ENCODE measurements at regions not wholly inside any gene's neighbourhood (a gene's known extent, or its start where the extent isn't known, plus 50 kb on each side); places are given as distances from the start of the nearest gene placed in this dataset.

GRCh38 chr21:28380241-28380640, 612.4 kb downstream of the LTN1 start:
- TF ChIP-seq ZNF274 (IDR thresholded peaks at IDR 0.05; ENCODE audit: borderline replicate concordance, low read depth, low read length) (no peak), EP300 (IDR thresholded peaks at IDR 0.05; ENCODE audit: low read length) (no peak), BCLAF1 (IDR thresholded peaks at IDR 0.05; ENCODE audit: borderline replicate concordance in 1 of 2, control insufficient read depth in 1 of 2, low read depth in 2 of 2, low read length in 1 of 2) (no peak)
